H9 (cell line): ENCODE measurements at regions not wholly inside any gene's neighbourhood (a gene's known extent, or its start where the extent isn't known, plus 50 kb on each side); places are given as distances from the start of the nearest gene placed in this dataset.

Experiments
- DNase-seq: peaks from one replicate; pipeline ENCODE4 v3.0.0-alpha.2; 2017
- H2AFZ ChIP-seq: one replicate; pipeline ENCODE4 v1.6.1; 2013; ENCODE audit warnings: mild to moderate bottlenecking, low read length, control low read depth, moderate library complexity
- H2AK5ac ChIP-seq: 2 replicates; pipeline ENCODE4 v1.6.1; 2013; ENCODE audit warnings: low read length, control low read depth, mixed read lengths; ENCODE audit not compliant: insufficient read length
- H2BK120ac ChIP-seq: one replicate; pipeline ENCODE4 v1.6.1; 2013; ENCODE audit warnings: low read depth, mild to moderate bottlenecking, low read length, control low read depth, inconsistent platforms; ENCODE audit not compliant: poor library complexity, severe bottlenecking
- H2BK12ac ChIP-seq: 2 replicates; pipeline ENCODE4 v1.6.1; 2013; ENCODE audit warnings: low read length, control low read depth, mixed read lengths, low read depth; ENCODE audit not compliant: insufficient read length
- H2BK15ac ChIP-seq: 2 replicates; pipeline ENCODE4 v1.6.1; 2013; ENCODE audit warnings: low read depth, low read length, control low read depth
- H2BK20ac ChIP-seq: one replicate; pipeline ENCODE4 v1.6.1; 2013; ENCODE audit warnings: low read depth, mild to moderate bottlenecking, low read length, control low read depth, inconsistent platforms; ENCODE audit not compliant: poor library complexity, severe bottlenecking
- H2BK5ac ChIP-seq: 2 replicates; pipeline ENCODE4 v1.6.1; 2013; ENCODE audit warnings: low read length, control low read depth, mixed read lengths; ENCODE audit not compliant: insufficient read length
- H3K14ac ChIP-seq: 2 replicates; pipeline ENCODE4 v1.6.1; 2013; ENCODE audit warnings: low read length, control low read depth; ENCODE audit not compliant: insufficient read depth
- H3K18ac ChIP-seq: 2 replicates; pipeline ENCODE4 v1.6.1; 2013; ENCODE audit warnings: low read depth, mild to moderate bottlenecking, mixed read lengths, low read length, control low read depth; ENCODE audit not compliant: insufficient read length
- H3K23ac ChIP-seq: 2 replicates; pipeline ENCODE4 v1.6.1; 2013; ENCODE audit warnings: low read length, control low read depth, mixed read lengths, low read depth; ENCODE audit not compliant: insufficient read length
- H3K23me2 ChIP-seq: 2 replicates; pipeline ENCODE4 v1.6.1; 2013; ENCODE audit warnings: low read depth, mild to moderate bottlenecking, mixed read lengths, low read length, control low read depth; ENCODE audit not compliant: insufficient read length, poor library complexity, severe bottlenecking
- H3K27ac ChIP-seq: 2 replicates; pipeline ENCODE4 v1.5.1; 2013; ENCODE audit warnings: low read length, control low read depth, mixed read lengths, low read depth; ENCODE audit not compliant: insufficient read length
- H3K27me3 ChIP-seq: 2 replicates; pipeline ENCODE4 v1.6.1; 2013; ENCODE audit warnings: low read length, control low read depth, inconsistent platforms; ENCODE audit not compliant: insufficient read depth
- H3K4ac ChIP-seq: 2 replicates; pipeline ENCODE4 v1.6.1; 2013; ENCODE audit warnings: low read depth, mild to moderate bottlenecking, control low read depth, inconsistent platforms, low read length, moderate library complexity
- H3K4me1 ChIP-seq: 2 replicates; pipeline ENCODE4 v1.6.1; 2013; ENCODE audit warnings: low read length, control low read depth, inconsistent platforms; ENCODE audit not compliant: insufficient read depth
- H3K4me2 ChIP-seq: 2 replicates; pipeline ENCODE4 v1.6.1; 2013; ENCODE audit warnings: low read length, control low read depth, mixed read lengths; ENCODE audit not compliant: insufficient read length, insufficient read depth
- H3K56ac ChIP-seq: 2 replicates; pipeline ENCODE4 v1.6.1; 2013; ENCODE audit warnings: low read depth, mild to moderate bottlenecking, mixed read lengths, low read length, control low read depth; ENCODE audit not compliant: insufficient read length
- H3K79me1 ChIP-seq: 2 replicates; pipeline ENCODE4 v1.6.1; 2013; ENCODE audit warnings: low read depth, mild to moderate bottlenecking, moderate library complexity, low read length, control low read depth, inconsistent platforms; ENCODE audit not compliant: insufficient read depth, poor library complexity, severe bottlenecking
- H3K79me2 ChIP-seq: 2 replicates; pipeline ENCODE4 v1.6.1; 2013; ENCODE audit warnings: low read length, control low read depth, inconsistent platforms; ENCODE audit not compliant: insufficient read depth
- H3K9ac ChIP-seq: 2 replicates; pipeline ENCODE4 v1.6.1; 2013; ENCODE audit warnings: low read length, control low read depth, mixed read lengths; ENCODE audit not compliant: insufficient read length; ENCODE audit errors: extremely low read depth
- H3K9me3 ChIP-seq: one replicate; pipeline ENCODE4 v1.6.1; 2013; ENCODE audit warnings: low read depth, low read length, inconsistent platforms; ENCODE audit not compliant: control insufficient read depth
- H3T11ph ChIP-seq: one replicate; pipeline ENCODE4 v1.6.1; 2013; ENCODE audit warnings: mild to moderate bottlenecking, low read length, control low read depth, inconsistent platforms
- H4K20me1 ChIP-seq: one replicate; pipeline ENCODE4 v1.6.1; 2013; ENCODE audit not compliant: control insufficient read depth, insufficient read length, insufficient read depth
- H4K5ac ChIP-seq: 2 replicates; pipeline ENCODE4 v1.6.1; 2013; ENCODE audit warnings: low read depth, mild to moderate bottlenecking, mixed read lengths, low read length, control low read depth; ENCODE audit not compliant: insufficient read length
- H4K8ac ChIP-seq: replicated peaks from 2 replicates; pipeline ENCODE4 v1.6.1; 2013; ENCODE audit warnings: low read length, control low read depth, mixed read lengths, low read depth; ENCODE audit not compliant: insufficient read length
- H4K91ac ChIP-seq: 2 replicates; pipeline ENCODE4 v1.6.1; 2013; ENCODE audit warnings: low read depth, mild to moderate bottlenecking, moderate library complexity, mixed read lengths, low read length, control low read depth; ENCODE audit not compliant: insufficient read length
- H3K27ac Mint-ChIP-seq, 3 experiments: 2 replicates in 2 of 3; 3 replicates in 1 of 3; pipeline ENCODE4 v1.8.0; 2020 to 2021; ENCODE audit warnings: mixed read lengths in 3 of 3, mild to moderate bottlenecking in 1 of 3, moderate library complexity in 1 of 3
- H3K27me3 Mint-ChIP-seq: 2 replicates; pipeline ENCODE4 v1.8.0; 2021; ENCODE audit warnings: low read depth, mild to moderate bottlenecking, moderate library complexity, mixed read lengths
- H3K36me3 Mint-ChIP-seq, 3 experiments: 2 replicates in 2 of 3; 3 replicates in 1 of 3; pipeline ENCODE4 v1.8.0; 2020 to 2021; ENCODE audit warnings: low read depth in 3 of 3, mixed read lengths in 3 of 3; ENCODE audit not compliant: insufficient read depth in 1 of 3
- H3K4me1 Mint-ChIP-seq, 2 experiments: 2 replicates each; pipeline ENCODE4 v1.8.0; 2020; ENCODE audit warnings: mixed read lengths in 2 of 2
- H3K4me3 Mint-ChIP-seq, 2 experiments: 2 replicates in 1 of 2; 3 replicates in 1 of 2; pipeline ENCODE4 v1.8.0; 2020 to 2021; ENCODE audit warnings: mild to moderate bottlenecking in 2 of 2, mixed read lengths in 2 of 2, moderate library complexity in 1 of 2
- H3K9me3 Mint-ChIP-seq, 2 experiments: 2 replicates in 1 of 2; 3 replicates in 1 of 2; pipeline ENCODE4 v1.8.0; 2020; ENCODE audit warnings: mild to moderate bottlenecking in 2 of 2, mixed read lengths in 2 of 2, moderate library complexity in 1 of 2
- CTCF ChIP-seq: fragments of 200-600 bp; sonication (generic); conservative IDR thresholded peaks from 3 replicates; pipeline ENCODE4 v1.8.0; 2021; ENCODE audit warnings: antibody characterized with exemption, mild to moderate bottlenecking
- WGBS: extraction: QIAGEN DNeasy Blood & Tissue Kit; methylation state at CpG from one replicate; pipeline ENCODE4 v1.1.7; 2013; ENCODE audit warnings: missing lambda C conversion rate, low lambda C conversion rate, mixed read lengths; ENCODE audit not compliant: insufficient read length; ENCODE audit errors: extremely low coverage; 5-methylcytosine and 5-hydroxymethylcytosine counted together

- Histone ChIP-seq H3K4me1 (no peaks in the 10 kb centered on the region), H4K5ac (no peak overlapping the region), H3T11ph (no peak overlapping the region), H2BK5ac (no peak overlapping the region), H2BK120ac (no peak overlapping the region), H4K91ac (no peak overlapping the region), H3K27me3 (no peaks in the 10 kb centered on the region), H3K4ac (no peak overlapping the region), H3K79me2 (no peaks in the 10 kb centered on the region), H4K20me1 (no peaks in the 10 kb centered on the region), H4K8ac (no peak overlapping the region), H3K9ac (no peak overlapping the region), H2BK20ac (no peak overlapping the region), H3K79me1 (no peaks in the 10 kb centered on the region), H3K14ac (no peak overlapping the region), H3K23ac (no peak overlapping the region), H3K23me2 (no peaks in the 10 kb centered on the region), H2AFZ (no peak overlapping the region), H2AK5ac (no peak overlapping the region), H3K56ac (no peak overlapping the region), H3K18ac (no peak overlapping the region), H3K4me2 (no peak overlapping the region), H3K27ac (no peak overlapping the region), H2BK15ac (no peak overlapping the region), H2BK12ac (no peak overlapping the region), H3K9me3 (no peaks in the 10 kb centered on the region)
- Mint-ChIP-seq H3K4me3 (no peak overlapping the region), H3K27me3 (no peaks in the 10 kb centered on the region), H3K36me3 (no peaks in the 10 kb centered on the region), H3K27ac (no peak overlapping the region), H3K9me3 (no peaks in the 10 kb centered on the region), H3K4me1 (no peaks in the 10 kb centered on the region)
- no peak for TF ChIP-seq CTCF
- WGBS, result no CpG with 5 or more reads among the region's 2 CpGs
- no peak for DNase-seq
Observed at GRCh38 chr13:105058517-105058916, 1476.9 kb downstream of the EFNB2 start.
